GM23248 (cell line): ENCODE measurements at regions not wholly inside any gene's neighbourhood (a gene's known extent, or its start where the extent isn't known, plus 50 kb on each side); places are given as distances from the start of the nearest gene placed in this dataset.

Experiments used
- EZH2 ChIP-seq: fragments of 200-600 bp; sonication (generic); IDR thresholded peaks from 2 replicates; pipeline ENCODE4 v1.6.1; 2018; ENCODE audit warnings: antibody characterized with exemption, mild to moderate bottlenecking; ENCODE audit not compliant: insufficient read depth, poor library complexity, severe bottlenecking
- EZH2phosphoT487 ChIP-seq: fragments of 200-600 bp; sonication (generic); IDR thresholded peaks from 2 replicates; pipeline ENCODE4 v1.6.1; 2018; ENCODE audit warnings: antibody characterized with exemption, moderate library complexity, mild to moderate bottlenecking, low read depth; ENCODE audit not compliant: insufficient read depth

DNA sequence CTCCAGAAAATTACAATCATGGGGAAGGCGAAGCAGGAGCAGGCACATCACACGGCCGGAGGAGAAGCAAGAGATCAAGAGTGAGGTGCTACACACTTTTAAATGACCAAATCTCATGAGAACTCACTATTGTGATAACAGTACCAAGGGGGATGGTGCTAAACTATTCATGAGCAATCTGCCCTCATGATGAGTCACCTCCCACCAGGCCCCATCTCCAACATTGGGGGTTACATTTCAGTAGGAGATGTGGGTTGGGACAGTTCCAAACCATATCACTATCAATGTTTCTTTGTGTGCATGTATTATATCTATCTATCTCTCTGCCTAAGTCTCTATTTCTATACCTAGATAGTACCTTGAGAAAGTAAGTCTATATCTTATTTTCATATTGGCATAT lies 724.8 kb downstream of the CDH11 start:
- no peak for TF ChIP-seq EZH2
- TF ChIP-seq EZH2phosphoT487: no peak
